Suppressor macrophage (primary cell): ENCODE measurements at regions not wholly inside any gene's neighbourhood (a gene's known extent, or its start where the extent isn't known, plus 50 kb on each side); places are given as distances from the start of the nearest gene placed in this dataset.
"Not testable (repeated sequence)": the region's sequence is repeated elsewhere in the genome, so short reads cannot be mapped to it uniquely, and the experiment has no call there.

Experiments used
- DNase-seq, 4 experiments: peaks; one replicate each; pipeline ENCODE4 v3.0.0-alpha.2; 2020 to 2022

GRCh38 chr6:110558575-110558974 lies 82.2 kb upstream of the SLC22A16 start:
- DNase-seq: no peak

DNA sequence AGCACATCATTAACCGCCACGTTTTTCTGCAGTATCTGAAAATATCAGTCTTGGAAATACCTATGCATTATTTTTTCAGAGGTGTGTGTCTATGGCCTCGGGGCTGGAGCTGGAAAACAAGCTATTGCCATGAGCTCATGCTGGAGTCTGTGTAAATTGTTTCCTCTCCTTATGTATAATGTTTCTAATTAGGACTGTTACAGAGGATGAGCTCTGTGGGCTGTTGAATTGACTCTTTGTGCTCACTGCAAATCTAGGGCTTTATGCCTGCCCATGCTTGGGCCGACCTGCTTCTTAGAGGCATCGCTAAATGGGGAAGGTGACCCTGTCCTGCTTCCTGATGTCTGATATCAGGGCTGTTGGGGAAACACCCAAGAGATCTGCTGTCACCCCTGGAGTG lies 80.8 kb upstream of the SLC22A16 start:
- no peak for DNase-seq

GRCh38 chr6:110556317-110557110 lies 80.1 kb upstream of the SLC22A16 start:
- DNase-seq: no peak

DNA sequence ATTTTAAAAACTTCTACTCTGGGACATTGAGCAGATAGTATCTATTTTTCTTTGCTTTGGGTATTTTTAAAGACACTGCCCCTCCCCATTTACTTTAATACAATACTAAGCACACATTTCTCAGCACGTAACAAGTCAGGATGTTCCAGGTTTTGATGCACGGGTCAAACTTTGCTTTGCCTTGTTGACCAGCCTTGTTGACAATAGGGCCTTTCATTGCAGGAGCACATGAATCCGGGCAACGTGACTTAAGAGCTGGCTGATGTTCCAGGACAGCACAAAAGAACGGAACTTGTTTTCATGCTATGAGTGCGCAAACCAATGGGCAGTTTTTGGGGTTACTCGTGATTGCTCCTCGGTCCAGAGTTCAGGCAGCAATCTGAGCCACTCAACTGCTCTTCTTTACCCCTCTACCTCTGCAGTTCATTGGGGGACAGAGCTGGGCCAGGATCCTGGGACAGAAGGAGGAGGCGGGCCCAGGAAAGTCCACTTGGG lies 78.6 kb upstream of the SLC22A16 start:
- DNase-seq: no peak

GRCh38 chr6:110554441-110554840 lies 78.0 kb upstream of the SLC22A16 start:
- no peak for DNase-seq

DNA sequence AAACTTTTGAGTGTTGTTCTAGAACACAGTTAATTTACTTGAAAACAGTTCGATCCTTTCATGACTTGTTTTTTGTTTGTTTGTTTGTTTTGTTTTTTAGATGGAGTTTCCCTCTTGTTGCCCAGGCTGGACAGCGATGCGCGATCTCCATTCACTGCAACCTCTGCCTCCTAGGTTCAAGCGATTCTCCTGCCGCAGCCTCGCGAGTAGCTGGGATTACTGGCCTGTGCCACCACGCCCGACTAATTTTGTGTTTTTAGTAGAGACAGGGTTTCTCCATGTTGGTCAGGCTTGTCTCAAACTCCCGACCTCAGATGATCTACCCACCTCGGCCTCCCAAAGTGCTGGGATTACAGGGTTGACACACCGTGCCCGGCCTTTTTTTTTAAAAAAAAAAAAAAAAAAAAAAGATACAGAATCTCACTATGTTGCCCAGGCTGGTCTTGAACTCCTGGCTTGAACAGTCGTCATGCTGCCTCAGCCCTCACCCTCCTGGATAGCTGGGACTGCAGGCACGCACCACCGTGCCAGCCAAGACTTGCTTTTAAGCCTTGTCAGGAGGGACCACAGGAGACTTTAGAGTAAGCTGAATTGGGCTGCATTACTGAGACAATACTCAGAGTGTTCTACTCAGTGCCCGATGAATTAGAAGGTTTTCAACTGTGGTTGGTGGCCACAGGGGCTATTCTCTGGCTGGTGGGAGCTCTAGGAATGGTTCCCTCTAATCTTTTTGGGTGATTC lies 76.7 kb upstream of the SLC22A16 start:
- DNase-seq: no peak

GRCh38 chr6:110552076-110552475 lies 75.7 kb upstream of the SLC22A16 start:
- DNase-seq: no peak

DNA sequence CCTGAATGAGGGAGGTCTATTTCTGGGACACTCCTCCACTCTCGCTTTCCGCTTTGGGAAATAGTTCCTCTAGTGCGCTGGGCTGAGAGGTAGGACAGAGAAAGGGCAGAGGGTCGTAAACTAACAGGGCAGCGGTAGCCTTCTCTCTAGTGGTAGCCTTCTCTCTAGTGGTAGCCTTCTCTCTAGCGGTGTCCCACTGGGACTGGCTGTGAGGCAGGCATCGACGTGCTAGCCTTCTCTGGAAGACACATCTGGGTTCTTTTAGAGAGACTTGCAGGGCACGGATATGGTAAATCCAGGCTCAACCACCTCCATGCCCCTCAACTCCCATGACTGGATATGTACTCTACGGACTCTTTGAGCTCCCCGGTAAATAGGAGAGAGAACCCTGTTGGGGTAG lies 74.7 kb upstream of the SLC22A16 start:
- no peak for DNase-seq

DNA sequence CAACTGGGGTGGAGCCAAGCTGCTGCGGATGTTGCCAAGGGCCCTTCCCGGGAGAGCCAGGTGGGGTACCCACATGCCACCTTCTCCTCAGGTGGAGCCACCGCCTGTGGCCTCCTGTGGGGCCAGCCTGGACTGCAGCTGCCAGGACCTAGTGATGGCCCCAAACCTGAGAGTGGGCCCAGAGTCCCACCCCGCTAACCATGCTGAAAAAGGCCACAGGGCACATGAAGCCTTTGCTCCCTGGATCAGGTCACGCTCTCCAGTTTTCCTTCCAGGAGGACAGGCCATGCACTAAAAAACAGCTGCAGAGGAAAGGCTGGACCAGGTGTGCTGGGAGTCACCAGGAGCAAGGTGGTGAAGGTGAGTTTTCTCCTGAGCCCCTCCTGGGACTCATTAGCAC lies 73.9 kb upstream of the SLC22A16 start:
- DNase-seq: no peak

- no peak for DNase-seq
Measured at GRCh38 chr6:110549277-110549676, 72.9 kb upstream of the SLC22A16 start.

GRCh38 chr6:110548110-110548847 lies 71.9 kb upstream of the SLC22A16 start:
- no peak for DNase-seq

GRCh38 chr6:110547266-110547964 lies 71.0 kb upstream of the SLC22A16 start:
- no peak for DNase-seq

DNA sequence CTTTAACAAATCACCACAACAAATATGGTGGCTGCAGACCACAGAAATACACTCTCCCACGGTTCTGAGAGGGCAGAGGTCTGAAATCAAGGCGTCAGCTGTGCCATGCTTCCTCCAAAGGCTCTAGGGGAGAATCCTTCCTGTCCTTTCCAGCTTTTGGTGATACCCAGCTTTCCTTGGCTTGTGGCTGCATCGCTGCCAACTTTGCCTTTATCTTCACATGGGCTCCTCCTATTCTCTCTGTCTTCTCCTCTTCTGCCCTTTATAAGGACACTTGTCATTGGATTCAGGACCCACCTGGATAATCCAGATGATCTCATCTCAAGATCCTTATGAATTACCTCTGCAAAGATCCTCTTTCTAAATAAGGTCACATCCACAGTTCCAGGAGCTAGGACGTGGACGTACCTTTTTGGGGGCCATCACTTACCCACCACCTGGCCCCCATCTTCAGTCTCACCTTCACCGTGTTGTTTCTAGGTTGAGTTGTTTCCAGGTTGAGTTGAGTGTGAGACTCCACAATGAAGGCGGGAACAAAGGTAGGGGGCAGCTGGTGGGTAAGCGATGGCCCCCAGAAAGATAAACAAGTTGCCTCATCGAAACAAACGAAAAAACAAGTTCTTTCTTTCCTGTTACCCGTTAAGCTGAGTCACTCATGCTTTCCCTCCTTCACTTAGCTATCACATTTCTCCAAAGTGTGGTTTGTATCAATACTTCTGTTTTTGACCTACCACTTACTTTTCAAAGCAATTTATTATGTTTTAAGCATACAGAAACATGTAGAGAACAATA lies 68.9 kb upstream of the SLC22A16 start:
- no peak for DNase-seq

GRCh38 chr6:110544472-110544871 lies 68.1 kb upstream of the SLC22A16 start:
- DNase-seq: no peak

DNA sequence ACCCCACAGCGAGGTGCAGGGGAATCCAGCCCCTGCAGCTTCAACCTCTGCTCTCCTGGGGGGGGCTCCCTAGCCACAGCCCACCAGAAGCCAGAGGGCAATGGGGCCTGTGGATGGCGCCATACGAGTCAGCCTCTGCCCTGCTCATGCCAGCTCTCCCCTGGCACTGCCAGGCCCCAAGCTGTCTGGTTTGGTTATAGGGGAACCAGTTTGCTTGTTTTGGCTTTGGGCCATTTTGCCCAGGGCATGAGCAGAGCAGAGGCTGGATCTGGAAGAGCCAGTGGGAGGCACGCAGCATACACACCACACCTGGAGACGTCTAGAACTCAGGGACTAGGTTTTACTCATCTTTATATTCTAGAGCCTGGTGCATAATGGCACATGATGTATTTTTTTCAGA lies 66.7 kb upstream of the SLC22A16 start:
- DNase-seq: no peak

DNA sequence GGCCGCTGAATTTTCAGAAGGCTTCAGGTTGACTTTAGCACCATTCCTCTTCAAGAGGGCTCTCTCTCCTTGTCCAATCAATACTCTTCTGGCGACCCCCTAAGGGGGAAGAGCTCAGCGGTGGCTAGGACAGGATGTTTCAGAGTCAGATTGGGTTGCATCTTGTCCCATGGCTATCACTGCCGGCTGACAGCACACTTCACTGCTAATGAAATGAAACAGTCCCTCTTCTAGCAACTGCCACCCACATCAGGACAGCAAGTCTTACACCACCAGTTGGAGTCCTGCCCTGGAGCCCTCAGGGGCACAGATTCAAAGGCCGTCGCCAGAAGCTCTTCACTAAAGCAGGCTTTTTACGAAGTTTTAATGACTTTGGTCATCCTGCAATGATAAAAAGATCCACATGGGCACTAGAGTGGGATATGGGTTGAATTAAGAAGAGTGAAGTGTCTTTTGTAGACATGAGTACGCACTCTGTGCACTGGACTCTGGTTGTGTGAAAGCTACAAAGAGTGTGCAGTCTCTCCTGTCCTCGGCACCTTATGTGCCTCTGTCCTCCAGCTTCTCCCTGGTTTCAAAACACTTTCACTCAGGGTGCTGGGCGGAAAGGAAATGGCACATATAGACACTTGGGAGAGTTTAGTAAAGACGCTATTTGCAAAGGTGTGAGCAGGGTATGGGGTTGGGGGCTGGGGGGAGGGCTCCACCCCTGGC lies 66.1 kb upstream of the SLC22A16 start:
- no peak for DNase-seq

DNA sequence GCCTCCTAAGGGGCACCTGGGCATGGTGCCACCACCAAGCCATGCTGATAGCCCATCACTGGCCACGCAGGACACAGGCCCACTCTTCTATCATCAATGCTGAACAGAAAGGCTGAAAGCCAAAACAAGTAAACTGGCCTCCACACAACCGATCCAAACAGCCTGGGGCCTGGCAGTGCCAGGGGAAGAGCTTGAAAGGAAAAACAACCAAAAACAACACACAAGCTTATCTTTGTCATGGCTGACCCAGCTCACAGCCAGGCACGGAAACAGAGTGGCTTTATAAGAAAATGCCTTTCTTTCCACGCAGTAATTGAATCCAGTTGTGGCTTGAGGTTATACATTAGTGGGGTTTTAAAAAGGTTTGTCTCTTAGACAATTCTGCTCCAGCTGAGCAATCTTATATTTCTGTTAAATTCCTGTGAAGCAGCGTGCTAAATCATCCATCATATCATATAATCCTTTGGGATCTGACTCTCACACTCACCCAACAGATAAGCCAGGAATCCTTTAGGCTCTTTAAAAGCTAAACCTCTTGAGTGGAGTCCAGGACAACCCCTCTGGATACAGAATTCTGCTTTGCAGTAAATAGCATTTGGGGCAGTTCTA lies 65.4 kb upstream of the SLC22A16 start:
- DNase-seq: no peak

- not testable (repeated sequence) for DNase-seq
Measured at GRCh38 chr6:110539277-110540019, 63.0 kb upstream of the SLC22A16 start.

DNA sequence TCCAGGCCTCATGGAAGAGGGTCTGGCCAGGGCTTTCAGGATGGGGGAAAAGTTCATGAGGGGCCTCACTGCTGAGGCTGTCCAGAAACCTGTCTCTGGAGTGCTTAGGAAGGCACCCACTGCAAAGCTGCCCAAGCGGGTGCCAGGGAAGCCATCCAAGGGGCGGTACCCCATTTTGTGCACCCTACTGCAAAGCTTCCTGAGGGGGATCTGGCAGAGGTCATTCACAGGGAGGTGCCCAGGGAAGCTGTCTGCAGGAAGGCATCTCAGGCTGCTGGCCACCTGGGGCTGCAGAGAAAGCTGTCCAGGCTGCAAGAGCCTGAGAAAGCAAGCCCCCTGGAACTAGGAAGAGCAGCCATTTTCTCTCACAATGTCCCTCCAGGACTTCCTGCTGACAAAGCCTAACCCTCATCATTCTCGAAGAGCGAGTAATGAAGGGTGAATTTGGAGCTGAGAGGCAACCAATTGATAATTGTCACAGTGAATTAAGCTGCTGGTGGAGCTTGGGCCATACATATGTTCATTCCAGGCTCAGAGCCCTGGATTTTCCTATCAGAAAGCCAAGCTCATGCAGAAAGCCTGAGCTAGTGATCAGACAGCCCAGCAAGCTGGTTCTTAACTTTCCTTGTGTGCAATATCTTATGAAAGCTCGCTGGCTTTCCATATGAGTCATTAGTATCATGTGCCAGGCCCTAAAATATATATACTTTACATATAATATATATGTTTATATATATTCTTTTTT lies 62.2 kb upstream of the SLC22A16 start:
- peak in 1 of 4 experiments; percentile 30 for DNase-seq
